ENCODE measurements at regions not wholly inside any gene's neighbourhood (a gene's known extent, or its start where the extent isn't known, plus 50 kb on each side); places are given as distances from the start of the nearest gene placed in this dataset.

GRCh38 chr5:2125901-2126265 is 243.2 kb upstream of the IRX4 start:
- intact Hi-C loops (cut with micrococcal nuclease): no loop called here
- Histone ChIP-seq H3K9ac (replicated peaks; ENCODE audit: extremely low read depth, insufficient read depth, low read length) (no peak overlapping the region), H4K20me1 (replicated peaks; ENCODE audit: control insufficient read depth, extremely low read depth, insufficient read depth, low read length) (no peaks in the 10 kb centered on the region), H3K27me3 (ENCODE audit: control insufficient read depth in 2 of 2, insufficient read depth in 2 of 2, low read length in 2 of 2) (no peaks in the 10 kb centered on the region), H3K27ac (ENCODE audit: insufficient read depth, low read depth, low read length) (no peak overlapping the region), H3K9me3 (replicated peaks; ENCODE audit: control insufficient read depth, insufficient read depth, low read length) (peaks cover 2% of the 10 kb centered on the region), H3K79me2 (ENCODE audit: control insufficient read depth, insufficient read depth, low read length) (no peaks in the 10 kb centered on the region), H3K4me2 (ENCODE audit: insufficient read depth, low read length) (no peak overlapping the region), H3K36me3 (ENCODE audit: control insufficient read depth in 2 of 2, extremely low read depth in 1 of 2, insufficient read depth in 2 of 2, low read length in 2 of 2) (no peaks in the 10 kb centered on the region), H2AFZ (ENCODE audit: low read depth, low read length) (no peak overlapping the region), H3K4me3 (replicated peaks in 1 of 3; ENCODE audit: insufficient read depth in 1 of 3, low read depth in 1 of 3, low read length in 3 of 3) (no peak overlapping the region), H3K9me1 (replicated peaks; ENCODE audit: control insufficient read depth, extremely low read depth, insufficient read depth, low read length) (no peaks in the 10 kb centered on the region), H3K4me1 (ENCODE audit: control insufficient read depth, extremely low read depth, insufficient read depth, low read length) (no peaks in the 10 kb centered on the region)
- FAIRE-seq: no peak
- BruUV-seq (replicated peaks): no TSS peak
- dilution Hi-C loops (cut with MboI; ENCODE audit: extremely low pct_ligation_motif_present, low sequenced_read_pairs): no loop called here
- POLR2A ChIA-PET: no interaction called here
- no peak for DNase-seq (ENCODE audit: low read depth, low spot score)
- CTCF ChIA-PET: no interaction called here
- TF ChIP-seq JUN (IDR thresholded peaks at IDR 0.05; ENCODE audit: borderline replicate concordance, insufficient read depth, insufficient read length, low read depth) (no peak), MAX (IDR thresholded peaks at IDR 0.05; ENCODE audit: insufficient read depth, insufficient read length) (no peak), POLR2A (IDR thresholded peaks at IDR 0.05; ENCODE audit: low read depth, low read length) (no peak), CTCF (IDR thresholded peaks at IDR 0.05; ENCODE audit: extremely low read depth in 1 of 2, insufficient read depth in 1 of 2, low read depth in 1 of 2, low read length in 2 of 2) (no peak), FOS (IDR thresholded peaks at IDR 0.05; ENCODE audit: borderline replicate concordance, insufficient read depth, low read length) (no peak), POLR2AphosphoS5 (IDR thresholded peaks at IDR 0.05; ENCODE audit: insufficient read depth, low read depth, low read length) (no peak), EZH2 (IDR thresholded peaks at IDR 0.05; ENCODE audit: borderline replicate concordance, low read depth, low read length, severe bottlenecking) (no peak), MYC (IDR thresholded peaks at IDR 0.05; ENCODE audit: low read depth, low read length) (no peak), GATA2 (IDR thresholded peaks at IDR 0.05; ENCODE audit: insufficient read depth, insufficient read length, low read depth, low read length) (no peak)

Measured in endothelial cell of umbilical vein (primary cell).